ENCODE measurements at regions not wholly inside any gene's neighbourhood (a gene's known extent, or its start where the extent isn't known, plus 50 kb on each side); places are given as distances from the start of the nearest gene placed in this dataset.
A peak's percentile ranks its signal among the peaks of the same experiment; 100 is the strongest.

- DNase-seq, result no peak
- no peaks in the 10 kb centered on the region for H3K36me3 Mint-ChIP-seq (ENCODE audit: insufficient read depth)
- H3K9me3 Mint-ChIP-seq, result peaks cover 0 to 4% of the 10 kb centered on the region in 2 donors
- no peak overlapping the region for H3K4me3 Mint-ChIP-seq
- H3K27ac Mint-ChIP-seq, result peak overlapping the region in 1 of 2 donors; percentile 41
- no peak for ATAC-seq (replicated peaks)
- H3K27me3 Mint-ChIP-seq, result no peaks in the 10 kb centered on the region
- H3K4me1 Mint-ChIP-seq (ENCODE audit: low read depth in 2 of 2), result peaks cover 5 to 6% of the 10 kb centered on the region in 2 donors
Measured at GRCh38 chr12:89891933-89892332, 183.3 kb upstream of the ATP2B1 start.

GRCh38 chr12:89890161-89890560, 181.5 kb upstream of the ATP2B1 start:
- no peak for DNase-seq
- H3K36me3 Mint-ChIP-seq (ENCODE audit: insufficient read depth), result no peaks in the 10 kb centered on the region
- no peak overlapping the region for H3K4me3 Mint-ChIP-seq
- no peak for ATAC-seq (replicated peaks)
- H3K9me3 Mint-ChIP-seq, result peaks cover 0 to 4% of the 10 kb centered on the region in 2 donors
- H3K4me1 Mint-ChIP-seq (ENCODE audit: low read depth in 2 of 2), result peaks cover 5 to 6% of the 10 kb centered on the region in 2 donors
- no peaks in the 10 kb centered on the region for H3K27me3 Mint-ChIP-seq
- no peak overlapping the region for H3K27ac Mint-ChIP-seq

GRCh38 chr12:89889062-89889461, 180.4 kb upstream of the ATP2B1 start:
- Mint-ChIP-seq H3K4me3 (no peak overlapping the region), H3K9me3 (peaks cover 0 to 4% of the 10 kb centered on the region in 2 donors), H3K36me3 (ENCODE audit: insufficient read depth) (no peaks in the 10 kb centered on the region), H3K4me1 (ENCODE audit: low read depth in 2 of 2) (peaks cover 3 to 6% of the 10 kb centered on the region in 2 donors), H3K27me3 (no peaks in the 10 kb centered on the region), H3K27ac (no peak overlapping the region)
- ATAC-seq (replicated peaks) (no peak), DNase-seq (no peak)

- peak overlapping the region in 1 of 2 donors; percentile 73 for H3K27ac Mint-ChIP-seq
- DNase-seq (no peak), ATAC-seq (replicated peaks) (no peak)
- no peaks in the 10 kb centered on the region for H3K27me3 Mint-ChIP-seq
- peaks cover 8% of the 10 kb centered on the region for H3K36me3 Mint-ChIP-seq (ENCODE audit: insufficient read depth)
- H3K9me3 Mint-ChIP-seq, result no peaks in the 10 kb centered on the region
- H3K4me3 Mint-ChIP-seq, result no peak overlapping the region
- H3K4me1 Mint-ChIP-seq (ENCODE audit: low read depth in 2 of 2), result peaks cover 20 to 21% of the 10 kb centered on the region in 2 donors
Measured at GRCh38 chr12:89884952-89885351, 176.3 kb upstream of the ATP2B1 start.

- H3K4me3 Mint-ChIP-seq, result no peak overlapping the region
- H3K9me3 Mint-ChIP-seq, result no peaks in the 10 kb centered on the region
- DNase-seq, result no peak
- H3K36me3 Mint-ChIP-seq (ENCODE audit: insufficient read depth), result peaks cover 8% of the 10 kb centered on the region
- H3K4me1 Mint-ChIP-seq (ENCODE audit: low read depth in 2 of 2), result peaks cover 20 to 21% of the 10 kb centered on the region in 2 donors
- ATAC-seq (replicated peaks), result no peak
- peak overlapping the region in 1 of 2 donors; percentile 28 for H3K27ac Mint-ChIP-seq
- no peaks in the 10 kb centered on the region for H3K27me3 Mint-ChIP-seq
Measured at GRCh38 chr12:89884416-89884898, 175.8 kb upstream of the ATP2B1 start.

GRCh38 chr12:89883630-89884389, 175.2 kb upstream of the ATP2B1 start:
- peaks cover 8% of the 10 kb centered on the region for H3K36me3 Mint-ChIP-seq (ENCODE audit: insufficient read depth)
- no peak overlapping the region for H3K4me3 Mint-ChIP-seq
- no peak for ATAC-seq (replicated peaks)
- H3K9me3 Mint-ChIP-seq, result no peaks in the 10 kb centered on the region
- H3K4me1 Mint-ChIP-seq (ENCODE audit: low read depth in 2 of 2), result peaks cover 25% of the 10 kb centered on the region in 2 donors
- no peak for DNase-seq
- H3K27ac Mint-ChIP-seq, result peak overlapping the region in 1 of 2 donors; percentile 28
- no peaks in the 10 kb centered on the region for H3K27me3 Mint-ChIP-seq

GRCh38 chr12:89882792-89883191, 174.2 kb upstream of the ATP2B1 start:
- DNase-seq (no peak), ATAC-seq (replicated peaks) (no peak)
- H3K27ac Mint-ChIP-seq, result peak overlapping the region; percentile 96 to 98
- peaks cover 8% of the 10 kb centered on the region for H3K36me3 Mint-ChIP-seq (ENCODE audit: insufficient read depth)
- no peak overlapping the region for H3K4me3 Mint-ChIP-seq
- H3K4me1 Mint-ChIP-seq (ENCODE audit: low read depth in 2 of 2), result peaks cover 28% of the 10 kb centered on the region in 2 donors
- no peaks in the 10 kb centered on the region for H3K27me3 Mint-ChIP-seq
- H3K9me3 Mint-ChIP-seq, result no peaks in the 10 kb centered on the region

- H3K4me3 Mint-ChIP-seq, result peak overlapping the region; percentile 67 to 73
- no peaks in the 10 kb centered on the region for H3K9me3 Mint-ChIP-seq
- H3K27ac Mint-ChIP-seq, result peak overlapping the region; percentile 96 to 98
- peaks cover 8% of the 10 kb centered on the region for H3K36me3 Mint-ChIP-seq (ENCODE audit: insufficient read depth)
- peaks cover 28% of the 10 kb centered on the region in 2 donors for H3K4me1 Mint-ChIP-seq (ENCODE audit: low read depth in 2 of 2)
- H3K27me3 Mint-ChIP-seq, result no peaks in the 10 kb centered on the region
- ATAC-seq (replicated peaks) (peak; percentile 15), DNase-seq (no peak)
Measured at GRCh38 chr12:89882050-89882449, 173.4 kb upstream of the ATP2B1 start.

- Mint-ChIP-seq H3K27me3 (no peaks in the 10 kb centered on the region), H3K4me3 (peak overlapping the region; percentile 67 to 73), H3K4me1 (ENCODE audit: low read depth in 2 of 2) (peaks cover 28% of the 10 kb centered on the region in 2 donors), H3K9me3 (no peaks in the 10 kb centered on the region), H3K36me3 (ENCODE audit: insufficient read depth) (peaks cover 8% of the 10 kb centered on the region), H3K27ac (peak overlapping the region; percentile 96 to 98)
- ATAC-seq (replicated peaks), result peak; percentile 98
- peak; percentile 53 to 57 (median 56) for DNase-seq
Measured at GRCh38 chr12:89880690-89881350, 172.2 kb upstream of the ATP2B1 start.

- Mint-ChIP-seq H3K27ac (peak overlapping the region in 1 of 2 donors; percentile 96), H3K36me3 (ENCODE audit: insufficient read depth) (peaks cover 8% of the 10 kb centered on the region), H3K4me3 (peak overlapping the region in 1 of 2 donors; percentile 38), H3K4me1 (ENCODE audit: low read depth in 2 of 2) (peaks cover 28 to 29% of the 10 kb centered on the region in 2 donors), H3K9me3 (no peaks in the 10 kb centered on the region), H3K27me3 (no peaks in the 10 kb centered on the region)
- ATAC-seq (replicated peaks) (no peak), DNase-seq (no peak)
Measured at GRCh38 chr12:89879766-89880165, 171.1 kb upstream of the ATP2B1 start.

- peaks cover 28 to 32% of the 10 kb centered on the region in 2 donors for H3K4me1 Mint-ChIP-seq (ENCODE audit: low read depth in 2 of 2)
- DNase-seq (no peak), ATAC-seq (replicated peaks) (no peak)
- no peaks in the 10 kb centered on the region for H3K27me3 Mint-ChIP-seq
- peaks cover 8% of the 10 kb centered on the region for H3K36me3 Mint-ChIP-seq (ENCODE audit: insufficient read depth)
- no peaks in the 10 kb centered on the region for H3K9me3 Mint-ChIP-seq
- peak overlapping the region in 1 of 2 donors; percentile 27 for H3K4me3 Mint-ChIP-seq
- H3K27ac Mint-ChIP-seq, result peak overlapping the region in 1 of 2 donors; percentile 26
Measured at GRCh38 chr12:89878950-89879349, 170.3 kb upstream of the ATP2B1 start.

GRCh38 chr12:89878327-89878726, 169.7 kb upstream of the ATP2B1 start:
- DNase-seq (no peak), ATAC-seq (replicated peaks) (no peak)
- Mint-ChIP-seq H3K9me3 (no peaks in the 10 kb centered on the region), H3K4me1 (ENCODE audit: low read depth in 2 of 2) (peaks cover 26 to 32% of the 10 kb centered on the region in 2 donors), H3K27me3 (no peaks in the 10 kb centered on the region), H3K27ac (no peak overlapping the region), H3K36me3 (ENCODE audit: insufficient read depth) (peaks cover 8% of the 10 kb centered on the region), H3K4me3 (no peak overlapping the region)

GRCh38 chr12:89877671-89878070, 169.0 kb upstream of the ATP2B1 start:
- Mint-ChIP-seq H3K9me3 (no peaks in the 10 kb centered on the region), H3K4me3 (no peak overlapping the region), H3K27me3 (no peaks in the 10 kb centered on the region), H3K4me1 (ENCODE audit: low read depth in 2 of 2) (peaks cover 25 to 32% of the 10 kb centered on the region in 2 donors), H3K36me3 (ENCODE audit: insufficient read depth) (peaks cover 8% of the 10 kb centered on the region), H3K27ac (no peak overlapping the region)
- DNase-seq (no peak), ATAC-seq (replicated peaks) (no peak)

- no peak overlapping the region for H3K4me3 Mint-ChIP-seq
- no peak for ATAC-seq (replicated peaks)
- DNase-seq, result no peak
- H3K27me3 Mint-ChIP-seq, result no peaks in the 10 kb centered on the region
- no peaks in the 10 kb centered on the region for H3K9me3 Mint-ChIP-seq
- H3K36me3 Mint-ChIP-seq (ENCODE audit: insufficient read depth), result peaks cover 8% of the 10 kb centered on the region
- peaks cover 25 to 30% of the 10 kb centered on the region in 2 donors for H3K4me1 Mint-ChIP-seq (ENCODE audit: low read depth in 2 of 2)
- no peak overlapping the region for H3K27ac Mint-ChIP-seq
Measured at GRCh38 chr12:89877136-89877535, 168.5 kb upstream of the ATP2B1 start.
